Fibroblast of skin of back (primary cell): ENCODE measurements at regions not wholly inside any gene's neighbourhood (a gene's known extent, or its start where the extent isn't known, plus 50 kb on each side); places are given as distances from the start of the nearest gene placed in this dataset.

Experiments used
- DNase-seq: peaks from one replicate; pipeline ENCODE4 v3.0.0-alpha.2; 2013

GRCh38 chr16:88323546-88324330 is 59.0 kb upstream of the ZNF469 start:
- no peak for DNase-seq

- no peak for DNase-seq
Measured at GRCh38 chr16:88325087-88325750, 57.5 kb upstream of the ZNF469 start.

GRCh38 chr16:88325976-88326375 is 56.8 kb upstream of the ZNF469 start:
- no peak for DNase-seq

- no peak for DNase-seq
Measured at GRCh38 chr16:88326611-88327485, 55.9 kb upstream of the ZNF469 start.

GRCh38 chr16:88327561-88328312 is 55.0 kb upstream of the ZNF469 start:
- no peak for DNase-seq

GRCh38 chr16:88328313-88328980 is 54.3 kb upstream of the ZNF469 start:
- DNase-seq: no peak

- DNase-seq: peak; percentile 43
Measured at GRCh38 chr16:88329726-88330700, 52.7 kb upstream of the ZNF469 start.

GRCh38 chr16:88330971-88331890 is 51.5 kb upstream of the ZNF469 start:
- no peak for DNase-seq

- DNase-seq: peak; percentile 100
Measured at GRCh38 chr16:88331989-88332920, 50.5 kb upstream of the ZNF469 start.

- DNase-seq: peak; percentile 73
Measured at GRCh38 chr16:88332921-88333825, 49.6 kb upstream of the ZNF469 start.
